ENCODE measurements at regions not wholly inside any gene's neighbourhood (a gene's known extent, or its start where the extent isn't known, plus 50 kb on each side); places are given as distances from the start of the nearest gene placed in this dataset.

- no peak for TF ChIP-seq CTCF (IDR thresholded peaks at IDR 0.05)
Measured at GRCh38 chr18:54717673-54718407, 110.4 kb upstream of the RAB27B start.

GRCh38 chr18:54718408-54718773, 109.9 kb upstream of the RAB27B start:
- no peak for TF ChIP-seq CTCF (IDR thresholded peaks at IDR 0.05)

GRCh38 chr18:54720620-54721019, 107.7 kb upstream of the RAB27B start:
- no peak for TF ChIP-seq CTCF (IDR thresholded peaks at IDR 0.05)

GRCh38 chr18:54726143-54726542, 102.1 kb upstream of the RAB27B start:
- TF ChIP-seq CTCF (IDR thresholded peaks at IDR 0.05): no peak

- no peak for TF ChIP-seq CTCF (IDR thresholded peaks at IDR 0.05)
Measured at GRCh38 chr18:54734059-54734458, 94.2 kb upstream of the RAB27B start.

GRCh38 chr18:54736981-54737380, 91.3 kb upstream of the RAB27B start:
- TF ChIP-seq CTCF (IDR thresholded peaks at IDR 0.05): no peak

GRCh38 chr18:54737986-54738385, 90.3 kb upstream of the RAB27B start:
- no peak for TF ChIP-seq CTCF (IDR thresholded peaks at IDR 0.05)

GRCh38 chr18:54739476-54739875, 88.8 kb upstream of the RAB27B start:
- TF ChIP-seq CTCF (IDR thresholded peaks at IDR 0.05): no peak
